GM12878 (cell line): ENCODE measurements at regions not wholly inside any gene's neighbourhood (a gene's known extent, or its start where the extent isn't known, plus 50 kb on each side); places are given as distances from the start of the nearest gene placed in this dataset.

Experiments
- ATAC-seq: fragments of 200-7000 bp; cut with Tn5 transposase; 3 replicates; pipeline ENCODE4 v1.9.1; 2020; ENCODE audit warnings: mild to moderate bottlenecking, moderate library complexity
- BruUV-seq: library from RNA; stranded (reverse); fragments of 400-500 nt; replicated peaks from 2 replicates; lab custom pipeline; 2021; lab: Mats Ljungman, UMichigan
- CTCF ChIA-PET: fragments of 300-600 bp; sonication (Branson Sonifier 250); formaldehyde crosslinking; extraction: SDS; loops from one replicate; lab custom pipeline; 2021; ENCODE audit warnings: inconsistent platforms; lab: Yijun Ruan, JAX
- POLR2A ChIA-PET: fragments of 350-600 bp; formaldehyde crosslinking; extraction: SDS; loops from one replicate; lab custom pipeline; 2021; ENCODE audit warnings: inconsistent platforms; lab: Charles Lee
- RAD21 ChIA-PET: fragments of 300-600 bp; sonication (Branson Sonifier 250); formaldehyde crosslinking; loops from one replicate; lab custom pipeline; 2023; ENCODE audit warnings: antibody characterized with exemption; ENCODE audit not compliant: unreplicated experiment; lab: Charles Lee
- SMC1A ChIA-PET: fragments of 300-600 bp; sonication (Branson Sonifier 250); formaldehyde crosslinking; loops from one replicate; lab custom pipeline; 2023; ENCODE audit not compliant: unreplicated experiment, uncharacterized antibody; lab: Charles Lee
- DNase-seq: peaks from one replicate; pipeline ENCODE4 v3.0.0-alpha.2; 2011; ENCODE audit warnings: low read depth, low spot score
- FAIRE-seq: peaks from 3 replicates; lab custom pipeline; 2011; peaks lifted over from hg19 to GRCh38; lab: Jason Lieb, UNC
- H2AFZ ChIP-seq: 2 replicates; pipeline ENCODE4 v1.6.0; 2011; ENCODE audit warnings: low read depth, low read length, control low read depth; ENCODE audit not compliant: control insufficient read depth
- H3K27ac ChIP-seq: 2 replicates; pipeline ENCODE4 v1.5.1; 2011; ENCODE audit warnings: control low read depth; ENCODE audit not compliant: control insufficient read depth, insufficient read depth
- H3K27me3 ChIP-seq, 2 experiments: replicated peaks in 1 of 2; 2 replicates each; pipeline versions ENCODE4 v1.6.0 to v1.6.1; 2011; ENCODE audit warnings: low read length in 1 of 2; ENCODE audit not compliant: control insufficient read depth in 2 of 2, insufficient read depth in 2 of 2
- H3K36me3 ChIP-seq, 2 experiments: 2 replicates each; pipeline ENCODE4 v1.5.1; 2011; ENCODE audit warnings: low read length in 1 of 2; ENCODE audit not compliant: control insufficient read depth in 2 of 2, insufficient read depth in 2 of 2
- H3K4me1 ChIP-seq: 2 replicates; pipeline ENCODE4 v1.6.1; 2011; ENCODE audit warnings: mild to moderate bottlenecking, low read length, moderate library complexity, mixed read lengths; ENCODE audit not compliant: control insufficient read depth, insufficient read depth
- H3K4me2 ChIP-seq: 2 replicates; pipeline ENCODE4 v1.6.0; 2011; ENCODE audit warnings: control low read depth; ENCODE audit not compliant: control insufficient read depth, insufficient read depth
- H3K4me3 ChIP-seq: fragments of 200-600 bp; sonication (generic); 2 replicates; pipeline ENCODE4 v1.5.1; 2016
- H3K79me2 ChIP-seq: 2 replicates; pipeline ENCODE4 v1.6.0; 2011; ENCODE audit warnings: low read length; ENCODE audit not compliant: control insufficient read depth, insufficient read depth
- H3K9ac ChIP-seq: 2 replicates; pipeline ENCODE4 v1.8.0; 2011; ENCODE audit warnings: low read length, control low read depth, mixed read lengths; ENCODE audit not compliant: control insufficient read depth, insufficient read depth
- H3K9me3 ChIP-seq: replicated peaks from 3 replicates; pipeline ENCODE4 v1.5.1; 2011; ENCODE audit warnings: mild to moderate bottlenecking, low read length; ENCODE audit not compliant: control insufficient read depth, insufficient read depth
- H4K20me1 ChIP-seq: 2 replicates; pipeline ENCODE4 v1.6.0; 2011; ENCODE audit not compliant: control insufficient read depth, insufficient read depth
- CBFB ChIP-seq: IDR thresholded peaks from 2 replicates; pipeline ENCODE4 v1.6.1; 2016; ENCODE audit warnings: antibody characterized with exemption, low read depth
- CREB1 ChIP-seq: IDR thresholded peaks from 2 replicates; pipeline ENCODE4 v1.6.1; 2012; ENCODE audit warnings: low read depth, mild to moderate bottlenecking, inconsistent platforms
- MTA3 ChIP-seq: IDR thresholded peaks from 2 replicates; pipeline ENCODE4 v1.6.1; 2012; ENCODE audit warnings: low read length, inconsistent platforms, borderline replicate concordance
- PML ChIP-seq: IDR thresholded peaks from 2 replicates; pipeline ENCODE4 v1.6.1; 2012; ENCODE audit warnings: low read length, inconsistent platforms
- SP1 ChIP-seq: IDR thresholded peaks from one replicate; pipeline ENCODE4 v1.6.1; 2011; ENCODE audit warnings: low read depth, low read length
- YY1 ChIP-seq: IDR thresholded peaks from 2 replicates; pipeline ENCODE4 v1.6.1; 2011; ENCODE audit warnings: low read depth, mild to moderate bottlenecking, low read length
- WGBS: methylation state at CpG from one replicate; pipeline ENCODE4 v1.1.6; 2016; ENCODE audit warnings: low lambda C conversion rate; ENCODE audit not compliant: insufficient replicate concordance, insufficient coverage; ENCODE audit errors: missing lambda C conversion rate; 5-methylcytosine and 5-hydroxymethylcytosine counted together
- in situ Hi-C: fragments of 300-500 bp; cut with MboI; formaldehyde crosslinking; loops from 9 replicates; pipeline ENCODE4 v1.14.3; 2018; ENCODE audit warnings: mixed read lengths
- intact Hi-C: fragments of 100-400 bp; cut with micrococcal nuclease; formaldehyde crosslinking; loops from one replicate; pipeline ENCODE4 v1.14.2; 2022; ENCODE audit not compliant: unreplicated experiment
- TF ChIP-seq, protein P1 (sequence below): fragments of 450-650 bp; IDR thresholded peaks from 2 replicates; pipeline ENCODE4 v1.6.1; 2017; ENCODE audit warnings: low read depth, mild to moderate bottlenecking, moderate library complexity
- TF ChIP-seq, protein P2 (sequence below): fragments of 150-350 bp; IDR thresholded peaks from 2 replicates; pipeline ENCODE4 v1.6.1; 2014; ENCODE audit warnings: mild to moderate bottlenecking, low read depth, low read length
- TF ChIP-seq, protein P3 (sequence below): fragments of 450-650 bp; IDR thresholded peaks from 2 replicates; pipeline ENCODE4 v1.6.1; 2018; ENCODE audit warnings: mild to moderate bottlenecking, low read depth, moderate library complexity; ENCODE audit not compliant: partially characterized antibody
- TF ChIP-seq, protein P4 (sequence below): IDR thresholded peaks from 2 replicates; pipeline ENCODE4 v1.6.1; 2011; ENCODE audit warnings: borderline replicate concordance, low read depth, mild to moderate bottlenecking, moderate library complexity, mixed read lengths, low read length; ENCODE audit not compliant: insufficient read depth; ENCODE audit errors: extremely low read length

DNA sequence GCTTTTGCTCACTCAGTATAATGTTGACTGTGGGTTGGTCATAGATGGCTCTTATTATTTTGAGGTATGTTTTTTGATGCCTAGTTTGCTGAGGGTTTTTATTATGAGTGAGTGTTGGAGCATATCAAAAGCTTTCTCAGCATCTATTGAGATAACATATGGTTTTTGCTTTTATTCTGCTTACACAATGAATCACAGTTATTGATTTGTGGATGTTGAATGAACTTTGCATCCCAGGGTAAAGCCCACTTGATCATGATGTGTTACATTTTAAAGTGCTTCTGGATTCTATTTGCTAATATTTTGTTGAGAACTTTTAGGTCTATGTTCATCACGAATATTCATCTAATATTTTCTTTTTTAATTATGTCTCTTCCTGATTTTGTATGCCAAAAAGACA lies 1260.3 kb downstream of the TMEM121 start:
- Histone ChIP-seq H3K4me3 (no peak overlapping the region), H3K4me2 (no peak overlapping the region), H3K79me2 (no peaks in the 10 kb centered on the region), H3K27me3 (no peaks in the 10 kb centered on the region), H3K36me3 (no peaks in the 10 kb centered on the region), H3K9ac (no peak overlapping the region), H4K20me1 (no peaks in the 10 kb centered on the region), H2AFZ (no peak overlapping the region), H3K9me3 (no peaks in the 10 kb centered on the region), H3K4me1 (no peaks in the 10 kb centered on the region), H3K27ac (no peak overlapping the region)
- SMC1A ChIA-PET: no interaction called here
- BruUV-seq: no TSS peak
- intact Hi-C loops: no loop called here
- WGBS: 0% methylated on average over 1 of the region's 1 CpG
- DNase-seq: no peak
- RAD21 ChIA-PET: no interaction called here
- in situ Hi-C loops: no loop called here
- no peak for ATAC-seq
- FAIRE-seq: no peak
- TF ChIP-seq YY1: no peak
- no peak for TF ChIP-seq MTA3
- TF ChIP-seq CBFB: no peak
- TF ChIP-seq, protein P1, sequence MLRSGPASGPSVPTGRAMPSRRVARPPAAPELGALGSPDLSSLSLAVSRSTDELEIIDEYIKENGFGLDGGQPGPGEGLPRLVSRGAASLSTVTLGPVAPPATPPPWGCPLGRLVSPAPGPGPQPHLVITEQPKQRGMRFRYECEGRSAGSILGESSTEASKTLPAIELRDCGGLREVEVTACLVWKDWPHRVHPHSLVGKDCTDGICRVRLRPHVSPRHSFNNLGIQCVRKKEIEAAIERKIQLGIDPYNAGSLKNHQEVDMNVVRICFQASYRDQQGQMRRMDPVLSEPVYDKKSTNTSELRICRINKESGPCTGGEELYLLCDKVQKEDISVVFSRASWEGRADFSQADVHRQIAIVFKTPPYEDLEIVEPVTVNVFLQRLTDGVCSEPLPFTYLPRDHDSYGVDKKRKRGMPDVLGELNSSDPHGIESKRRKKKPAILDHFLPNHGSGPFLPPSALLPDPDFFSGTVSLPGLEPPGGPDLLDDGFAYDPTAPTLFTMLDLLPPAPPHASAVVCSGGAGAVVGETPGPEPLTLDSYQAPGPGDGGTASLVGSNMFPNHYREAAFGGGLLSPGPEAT: no peak
- TF ChIP-seq, protein P2, sequence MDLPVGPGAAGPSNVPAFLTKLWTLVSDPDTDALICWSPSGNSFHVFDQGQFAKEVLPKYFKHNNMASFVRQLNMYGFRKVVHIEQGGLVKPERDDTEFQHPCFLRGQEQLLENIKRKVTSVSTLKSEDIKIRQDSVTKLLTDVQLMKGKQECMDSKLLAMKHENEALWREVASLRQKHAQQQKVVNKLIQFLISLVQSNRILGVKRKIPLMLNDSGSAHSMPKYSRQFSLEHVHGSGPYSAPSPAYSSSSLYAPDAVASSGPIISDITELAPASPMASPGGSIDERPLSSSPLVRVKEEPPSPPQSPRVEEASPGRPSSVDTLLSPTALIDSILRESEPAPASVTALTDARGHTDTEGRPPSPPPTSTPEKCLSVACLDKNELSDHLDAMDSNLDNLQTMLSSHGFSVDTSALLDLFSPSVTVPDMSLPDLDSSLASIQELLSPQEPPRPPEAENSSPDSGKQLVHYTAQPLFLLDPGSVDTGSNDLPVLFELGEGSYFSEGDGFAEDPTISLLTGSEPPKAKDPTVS: no peak
- no peak for TF ChIP-seq CREB1
- TF ChIP-seq, protein P3, sequence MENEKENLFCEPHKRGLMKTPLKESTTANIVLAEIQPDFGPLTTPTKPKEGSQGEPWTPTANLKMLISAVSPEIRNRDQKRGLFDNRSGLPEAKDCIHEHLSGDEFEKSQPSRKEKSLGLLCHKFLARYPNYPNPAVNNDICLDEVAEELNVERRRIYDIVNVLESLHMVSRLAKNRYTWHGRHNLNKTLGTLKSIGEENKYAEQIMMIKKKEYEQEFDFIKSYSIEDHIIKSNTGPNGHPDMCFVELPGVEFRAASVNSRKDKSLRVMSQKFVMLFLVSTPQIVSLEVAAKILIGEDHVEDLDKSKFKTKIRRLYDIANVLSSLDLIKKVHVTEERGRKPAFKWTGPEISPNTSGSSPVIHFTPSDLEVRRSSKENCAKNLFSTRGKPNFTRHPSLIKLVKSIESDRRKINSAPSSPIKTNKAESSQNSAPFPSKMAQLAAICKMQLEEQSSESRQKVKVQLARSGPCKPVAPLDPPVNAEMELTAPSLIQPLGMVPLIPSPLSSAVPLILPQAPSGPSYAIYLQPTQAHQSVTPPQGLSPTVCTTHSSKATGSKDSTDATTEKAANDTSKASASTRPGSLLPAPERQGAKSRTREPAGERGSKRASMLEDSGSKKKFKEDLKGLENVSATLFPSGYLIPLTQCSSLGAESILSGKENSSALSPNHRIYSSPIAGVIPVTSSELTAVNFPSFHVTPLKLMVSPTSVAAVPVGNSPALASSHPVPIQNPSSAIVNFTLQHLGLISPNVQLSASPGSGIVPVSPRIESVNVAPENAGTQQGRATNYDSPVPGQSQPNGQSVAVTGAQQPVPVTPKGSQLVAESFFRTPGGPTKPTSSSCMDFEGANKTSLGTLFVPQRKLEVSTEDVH: no peak
- TF ChIP-seq, protein P4, sequence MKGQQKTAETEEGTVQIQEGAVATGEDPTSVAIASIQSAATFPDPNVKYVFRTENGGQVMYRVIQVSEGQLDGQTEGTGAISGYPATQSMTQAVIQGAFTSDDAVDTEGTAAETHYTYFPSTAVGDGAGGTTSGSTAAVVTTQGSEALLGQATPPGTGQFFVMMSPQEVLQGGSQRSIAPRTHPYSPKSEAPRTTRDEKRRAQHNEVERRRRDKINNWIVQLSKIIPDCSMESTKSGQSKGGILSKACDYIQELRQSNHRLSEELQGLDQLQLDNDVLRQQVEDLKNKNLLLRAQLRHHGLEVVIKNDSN: no peak
- TF ChIP-seq SP1: no peak
- no peak for TF ChIP-seq PML
- TF ChIP-seq, all 136 proteins: peak for 0
- CTCF ChIA-PET: no interaction called here
- POLR2A ChIA-PET: no interaction called here
